WTC11 (cell line): ENCODE measurements at regions not wholly inside any gene's neighbourhood (a gene's known extent, or its start where the extent isn't known, plus 50 kb on each side); places are given as distances from the start of the nearest gene placed in this dataset.

Experiments used
- ATAC-seq: fragments of 200-7000 bp; cut with Tn5 transposase; 2 replicates; pipeline ENCODE4 v1.10.0; 2021; ENCODE audit warnings: mild to moderate bottlenecking, moderate library complexity
- CTCF ChIA-PET: fragments of 300-600 bp; sonication (Branson Sonifier 250); formaldehyde crosslinking; loops from one replicate; lab custom pipeline; 2021; ENCODE audit warnings: antibody characterized with exemption; lab: Charles Lee
- POLR2A ChIA-PET: fragments of 350-600 bp; sonication (Branson Sonifier 250); formaldehyde crosslinking; loops from one replicate; lab custom pipeline; 2021; ENCODE audit warnings: antibody characterized with exemption; lab: Charles Lee
- DNase-seq: peaks from one replicate; pipeline ENCODE4 v3.0.0; 2021; ENCODE audit warnings: low spot score
- H3K27ac Mint-ChIP-seq: 2 replicates; pipeline ENCODE4 v1.8.0; 2021; ENCODE audit warnings: mixed read lengths
- H3K27me3 Mint-ChIP-seq: 2 replicates; pipeline ENCODE4 v1.8.0; 2021; ENCODE audit warnings: low read depth, mild to moderate bottlenecking, moderate library complexity, mixed read lengths
- H3K36me3 Mint-ChIP-seq: 2 replicates; pipeline ENCODE4 v1.8.0; 2021; ENCODE audit warnings: mixed read lengths
- H3K4me1 Mint-ChIP-seq: 2 replicates; pipeline ENCODE4 v1.8.0; 2022; ENCODE audit warnings: mixed read lengths
- H3K4me3 Mint-ChIP-seq: 2 replicates; pipeline ENCODE4 v1.8.0; 2021; ENCODE audit warnings: mild to moderate bottlenecking, moderate library complexity, mixed read lengths
- H3K9me3 Mint-ChIP-seq: 2 replicates; pipeline ENCODE4 v1.8.0; 2021; ENCODE audit warnings: mixed read lengths
- FOXJ3 ChIP-seq: sonication (generic); formaldehyde crosslinking; IDR thresholded peaks from 2 replicates; pipeline ENCODE4 v1.9.0; 2021; ENCODE audit warnings: missing genetic modification reagents, mild to moderate bottlenecking, borderline replicate concordance
- FOXK1 ChIP-seq: sonication (generic); formaldehyde crosslinking; IDR thresholded peaks from 2 replicates; pipeline ENCODE4 v1.8.0; 2022; ENCODE audit warnings: mild to moderate bottlenecking, moderate library complexity, missing genetic modification reagents
- GABPB1 ChIP-seq: sonication (generic); formaldehyde crosslinking; IDR thresholded peaks from 2 replicates; pipeline ENCODE4 v1.8.1; 2023; ENCODE audit warnings: mild to moderate bottlenecking, missing genetic modification reagents
- IRF2 ChIP-seq: sonication (generic); formaldehyde crosslinking; IDR thresholded peaks from 2 replicates; pipeline ENCODE4 v1.8.0; 2022; ENCODE audit warnings: low read depth, missing genetic modification reagents, borderline replicate concordance
- SMAD4 ChIP-seq: sonication (generic); formaldehyde crosslinking; IDR thresholded peaks from 2 replicates; pipeline ENCODE4 v1.8.0; 2022; ENCODE audit warnings: mild to moderate bottlenecking, missing genetic modification reagents
- TEAD1 ChIP-seq: sonication (generic); formaldehyde crosslinking; IDR thresholded peaks from 2 replicates; pipeline ENCODE4 v1.8.0; 2022; ENCODE audit warnings: mild to moderate bottlenecking, missing genetic modification reagents
- ZNF121 ChIP-seq: sonication (generic); formaldehyde crosslinking; IDR thresholded peaks from 2 replicates; pipeline ENCODE4 v1.8.0; 2023; ENCODE audit warnings: missing genetic modification reagents
- ZNF138 ChIP-seq: sonication (generic); formaldehyde crosslinking; conservative IDR thresholded peaks from 2 replicates; pipeline ENCODE4 v1.8.1; 2022; ENCODE audit warnings: mild to moderate bottlenecking, moderate library complexity, missing genetic modification reagents
- ZNF396 ChIP-seq: fragments of 250-450 bp; sonication (Bioruptor Pico); IDR thresholded peaks from 2 replicates; pipeline ENCODE4 v1.8.0; 2021; ENCODE audit warnings: mild to moderate bottlenecking, moderate library complexity, borderline replicate concordance
- TF ChIP-seq, protein P1 (sequence below): sonication (generic); formaldehyde crosslinking; IDR thresholded peaks from 2 replicates; pipeline ENCODE4 v1.8.0; 2023; ENCODE audit warnings: missing genetic modification reagents
- TF ChIP-seq, protein P2 (sequence below): sonication (generic); formaldehyde crosslinking; IDR thresholded peaks from 2 replicates; pipeline ENCODE4 v1.8.1; 2023; ENCODE audit warnings: mild to moderate bottlenecking, missing genetic modification reagents
- TF ChIP-seq, protein P3 (sequence below): fragments of 250-450 bp; sonication (Bioruptor Pico); IDR thresholded peaks from 2 replicates; pipeline ENCODE4 v1.9.0; 2021; ENCODE audit warnings: mild to moderate bottlenecking
- TF ChIP-seq, protein P4 (sequence below): sonication (generic); formaldehyde crosslinking; IDR thresholded peaks from 2 replicates; pipeline ENCODE4 v1.8.0; 2022; ENCODE audit warnings: mild to moderate bottlenecking, missing genetic modification reagents
- TF ChIP-seq, protein P5 (sequence below): sonication (generic); formaldehyde crosslinking; IDR thresholded peaks from 2 replicates; pipeline ENCODE4 v1.8.1; 2023; ENCODE audit warnings: mild to moderate bottlenecking, moderate library complexity, missing genetic modification reagents
- TF ChIP-seq, protein P6 (sequence below): fragments of 250-450 bp; sonication (Bioruptor Pico); IDR thresholded peaks from 2 replicates; pipeline ENCODE4 v1.9.0; 2021; ENCODE audit warnings: mild to moderate bottlenecking, borderline replicate concordance

DNA sequence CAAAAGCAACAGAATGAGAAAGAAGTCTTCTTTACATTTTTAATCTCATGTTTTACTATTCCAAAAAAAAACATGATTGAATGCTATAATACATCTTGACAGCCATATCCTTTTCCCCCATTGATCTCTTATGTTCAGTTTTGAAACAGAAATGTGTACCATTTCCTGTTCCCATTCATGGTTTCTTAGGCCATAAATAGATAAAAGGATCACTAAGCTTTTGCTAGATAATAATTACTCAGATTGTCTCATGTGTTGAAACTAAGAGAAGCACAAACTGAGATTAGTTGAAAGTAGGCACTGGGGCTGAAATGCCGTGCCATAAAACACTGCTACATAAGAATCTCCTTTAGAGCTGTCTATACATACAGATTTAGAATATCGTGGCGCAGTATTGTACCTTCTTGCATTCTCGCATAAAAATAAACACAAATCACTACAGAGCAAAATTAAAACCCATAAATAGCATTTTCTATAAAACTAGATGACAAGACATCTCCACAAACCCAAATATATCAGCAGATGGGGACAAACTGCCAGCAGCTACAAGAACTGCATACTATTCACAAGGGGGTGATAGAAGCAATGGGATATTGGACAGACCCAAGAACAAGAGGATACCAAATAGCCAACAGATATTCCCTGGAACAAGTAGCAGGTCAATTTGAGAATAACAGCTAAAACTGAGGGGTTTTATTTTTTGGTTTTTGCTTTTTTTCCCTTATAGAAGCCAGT is 405.3 kb upstream of the PRMT6 start:
- CTCF ChIA-PET = no interaction called here
- no peak overlapping the region for H3K27ac Mint-ChIP-seq

DNA sequence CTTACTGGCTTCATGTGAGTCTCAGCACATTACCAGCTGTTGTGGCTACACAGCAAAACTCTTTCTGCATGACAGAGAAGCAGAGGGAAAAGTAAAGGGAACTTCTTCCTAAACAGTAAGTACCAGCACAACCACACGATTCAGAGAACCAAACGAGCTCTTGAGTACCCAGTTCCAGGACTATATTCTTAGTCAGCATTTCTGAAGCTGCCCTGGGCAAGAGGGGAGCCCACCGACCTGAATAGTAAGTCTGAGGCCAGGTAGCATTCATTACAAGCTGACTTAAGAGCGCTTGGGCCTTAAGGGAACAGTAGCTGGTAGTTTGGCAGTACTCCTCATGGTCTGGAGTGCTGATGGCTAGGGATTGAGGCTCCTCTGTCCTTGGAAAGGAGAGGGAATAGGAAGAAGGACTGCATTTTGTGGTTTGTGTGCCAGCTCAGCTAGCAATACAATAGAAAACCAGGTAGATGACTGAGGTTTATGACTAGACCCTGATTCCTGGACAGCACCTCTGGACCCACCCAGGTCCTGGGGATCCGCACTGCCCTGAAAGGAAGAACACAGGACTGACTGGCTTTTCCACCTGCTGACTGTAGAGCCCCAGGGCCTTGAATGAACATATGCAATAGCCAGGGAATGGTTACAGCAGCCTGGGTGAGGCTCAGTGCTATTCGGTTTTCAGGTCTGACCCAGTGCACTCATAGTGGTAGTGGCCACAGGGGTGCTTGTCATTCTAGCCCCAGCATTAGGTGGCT is 396.8 kb upstream of the PRMT6 start:
- Mint-ChIP-seq H3K36me3 (peaks cover 35% of the 10 kb centered on the region), H3K9me3 (peaks cover 69% of the 10 kb centered on the region), H3K27ac (no peak overlapping the region), H3K4me3 (no peak overlapping the region), H3K4me1 (no peaks in the 10 kb centered on the region), H3K27me3 (no peaks in the 10 kb centered on the region)
- TF ChIP-seq ZNF121 (CRISPR knock-in tag) = no peak
- TF ChIP-seq, protein P1, sequence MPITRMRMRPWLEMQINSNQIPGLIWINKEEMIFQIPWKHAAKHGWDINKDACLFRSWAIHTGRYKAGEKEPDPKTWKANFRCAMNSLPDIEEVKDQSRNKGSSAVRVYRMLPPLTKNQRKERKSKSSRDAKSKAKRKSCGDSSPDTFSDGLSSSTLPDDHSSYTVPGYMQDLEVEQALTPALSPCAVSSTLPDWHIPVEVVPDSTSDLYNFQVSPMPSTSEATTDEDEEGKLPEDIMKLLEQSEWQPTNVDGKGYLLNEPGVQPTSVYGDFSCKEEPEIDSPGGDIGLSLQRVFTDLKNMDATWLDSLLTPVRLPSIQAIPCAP (CRISPR knock-in tag) = no peak
- no peak for TF ChIP-seq FOXJ3
- TF ChIP-seq, protein P2, sequence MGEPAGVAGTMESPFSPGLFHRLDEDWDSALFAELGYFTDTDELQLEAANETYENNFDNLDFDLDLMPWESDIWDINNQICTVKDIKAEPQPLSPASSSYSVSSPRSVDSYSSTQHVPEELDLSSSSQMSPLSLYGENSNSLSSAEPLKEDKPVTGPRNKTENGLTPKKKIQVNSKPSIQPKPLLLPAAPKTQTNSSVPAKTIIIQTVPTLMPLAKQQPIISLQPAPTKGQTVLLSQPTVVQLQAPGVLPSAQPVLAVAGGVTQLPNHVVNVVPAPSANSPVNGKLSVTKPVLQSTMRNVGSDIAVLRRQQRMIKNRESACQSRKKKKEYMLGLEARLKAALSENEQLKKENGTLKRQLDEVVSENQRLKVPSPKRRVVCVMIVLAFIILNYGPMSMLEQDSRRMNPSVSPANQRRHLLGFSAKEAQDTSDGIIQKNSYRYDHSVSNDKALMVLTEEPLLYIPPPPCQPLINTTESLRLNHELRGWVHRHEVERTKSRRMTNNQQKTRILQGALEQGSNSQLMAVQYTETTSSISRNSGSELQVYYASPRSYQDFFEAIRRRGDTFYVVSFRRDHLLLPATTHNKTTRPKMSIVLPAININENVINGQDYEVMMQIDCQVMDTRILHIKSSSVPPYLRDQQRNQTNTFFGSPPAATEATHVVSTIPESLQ (CRISPR knock-in tag) = no peak
- TF ChIP-seq, protein P3, sequence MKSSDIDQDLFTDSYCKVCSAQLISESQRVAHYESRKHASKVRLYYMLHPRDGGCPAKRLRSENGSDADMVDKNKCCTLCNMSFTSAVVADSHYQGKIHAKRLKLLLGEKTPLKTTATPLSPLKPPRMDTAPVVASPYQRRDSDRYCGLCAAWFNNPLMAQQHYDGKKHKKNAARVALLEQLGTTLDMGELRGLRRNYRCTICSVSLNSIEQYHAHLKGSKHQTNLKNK (CRISPR knock-in tag) = no peak
- no peak for TF ChIP-seq TEAD1 (CRISPR knock-in tag)
- TF ChIP-seq, protein P4, sequence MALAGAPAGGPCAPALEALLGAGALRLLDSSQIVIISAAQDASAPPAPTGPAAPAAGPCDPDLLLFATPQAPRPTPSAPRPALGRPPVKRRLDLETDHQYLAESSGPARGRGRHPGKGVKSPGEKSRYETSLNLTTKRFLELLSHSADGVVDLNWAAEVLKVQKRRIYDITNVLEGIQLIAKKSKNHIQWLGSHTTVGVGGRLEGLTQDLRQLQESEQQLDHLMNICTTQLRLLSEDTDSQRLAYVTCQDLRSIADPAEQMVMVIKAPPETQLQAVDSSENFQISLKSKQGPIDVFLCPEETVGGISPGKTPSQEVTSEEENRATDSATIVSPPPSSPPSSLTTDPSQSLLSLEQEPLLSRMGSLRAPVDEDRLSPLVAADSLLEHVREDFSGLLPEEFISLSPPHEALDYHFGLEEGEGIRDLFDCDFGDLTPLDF (CRISPR knock-in tag) = no peak
- TF ChIP-seq, protein P5, sequence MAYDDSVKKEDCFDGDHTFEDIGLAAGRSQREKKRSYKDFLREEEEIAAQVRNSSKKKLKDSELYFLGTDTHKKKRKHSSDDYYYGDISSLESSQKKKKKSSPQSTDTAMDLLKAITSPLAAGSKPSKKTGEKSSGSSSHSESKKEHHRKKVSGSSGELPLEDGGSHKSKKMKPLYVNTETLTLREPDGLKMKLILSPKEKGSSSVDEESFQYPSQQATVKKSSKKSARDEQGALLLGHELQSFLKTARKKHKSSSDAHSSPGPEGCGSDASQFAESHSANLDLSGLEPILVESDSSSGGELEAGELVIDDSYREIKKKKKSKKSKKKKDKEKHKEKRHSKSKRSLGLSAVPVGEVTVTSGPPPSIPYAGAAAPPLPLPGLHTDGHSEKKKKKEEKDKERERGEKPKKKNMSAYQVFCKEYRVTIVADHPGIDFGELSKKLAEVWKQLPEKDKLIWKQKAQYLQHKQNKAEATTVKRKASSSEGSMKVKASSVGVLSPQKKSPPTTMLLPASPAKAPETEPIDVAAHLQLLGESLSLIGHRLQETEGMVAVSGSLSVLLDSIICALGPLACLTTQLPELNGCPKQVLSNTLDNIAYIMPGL (CRISPR knock-in tag) = no peak
- TF ChIP-seq FOXK1 = no peak
- TF ChIP-seq GABPB1 = no peak
- TF ChIP-seq IRF2 (CRISPR knock-in tag) = no peak
- TF ChIP-seq SMAD4 (CRISPR knock-in tag) = no peak
- TF ChIP-seq ZNF138 (CRISPR knock-in tag) = no peak
- TF ChIP-seq, protein P6, sequence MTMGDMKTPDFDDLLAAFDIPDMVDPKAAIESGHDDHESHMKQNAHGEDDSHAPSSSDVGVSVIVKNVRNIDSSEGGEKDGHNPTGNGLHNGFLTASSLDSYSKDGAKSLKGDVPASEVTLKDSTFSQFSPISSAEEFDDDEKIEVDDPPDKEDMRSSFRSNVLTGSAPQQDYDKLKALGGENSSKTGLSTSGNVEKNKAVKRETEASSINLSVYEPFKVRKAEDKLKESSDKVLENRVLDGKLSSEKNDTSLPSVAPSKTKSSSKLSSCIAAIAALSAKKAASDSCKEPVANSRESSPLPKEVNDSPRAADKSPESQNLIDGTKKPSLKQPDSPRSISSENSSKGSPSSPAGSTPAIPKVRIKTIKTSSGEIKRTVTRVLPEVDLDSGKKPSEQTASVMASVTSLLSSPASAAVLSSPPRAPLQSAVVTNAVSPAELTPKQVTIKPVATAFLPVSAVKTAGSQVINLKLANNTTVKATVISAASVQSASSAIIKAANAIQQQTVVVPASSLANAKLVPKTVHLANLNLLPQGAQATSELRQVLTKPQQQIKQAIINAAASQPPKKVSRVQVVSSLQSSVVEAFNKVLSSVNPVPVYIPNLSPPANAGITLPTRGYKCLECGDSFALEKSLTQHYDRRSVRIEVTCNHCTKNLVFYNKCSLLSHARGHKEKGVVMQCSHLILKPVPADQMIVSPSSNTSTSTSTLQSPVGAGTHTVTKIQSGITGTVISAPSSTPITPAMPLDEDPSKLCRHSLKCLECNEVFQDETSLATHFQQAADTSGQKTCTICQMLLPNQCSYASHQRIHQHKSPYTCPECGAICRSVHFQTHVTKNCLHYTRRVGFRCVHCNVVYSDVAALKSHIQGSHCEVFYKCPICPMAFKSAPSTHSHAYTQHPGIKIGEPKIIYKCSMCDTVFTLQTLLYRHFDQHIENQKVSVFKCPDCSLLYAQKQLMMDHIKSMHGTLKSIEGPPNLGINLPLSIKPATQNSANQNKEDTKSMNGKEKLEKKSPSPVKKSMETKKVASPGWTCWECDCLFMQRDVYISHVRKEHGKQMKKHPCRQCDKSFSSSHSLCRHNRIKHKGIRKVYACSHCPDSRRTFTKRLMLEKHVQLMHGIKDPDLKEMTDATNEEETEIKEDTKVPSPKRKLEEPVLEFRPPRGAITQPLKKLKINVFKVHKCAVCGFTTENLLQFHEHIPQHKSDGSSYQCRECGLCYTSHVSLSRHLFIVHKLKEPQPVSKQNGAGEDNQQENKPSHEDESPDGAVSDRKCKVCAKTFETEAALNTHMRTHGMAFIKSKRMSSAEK (CRISPR knock-in tag) = no peak
- CTCF ChIA-PET = no interaction called here
- no peak for ATAC-seq
- DNase-seq = no peak
- POLR2A ChIA-PET = no interaction called here

More for the DNA sequence above, 405.3 kb upstream of the PRMT6 start:
- POLR2A ChIA-PET = no interaction called here
- H3K9me3 Mint-ChIP-seq = peaks cover 28% of the 10 kb centered on the region
- H3K4me3 Mint-ChIP-seq = no peak overlapping the region
- DNase-seq (no peak), ATAC-seq (no peak)
- H3K4me1 Mint-ChIP-seq = no peaks in the 10 kb centered on the region
- no peaks in the 10 kb centered on the region for H3K27me3 Mint-ChIP-seq
- no peak for TF ChIP-seq ZNF396 (CRISPR knock-in tag)
- peaks cover 4% of the 10 kb centered on the region; the same call in 1 of the 2 replicates for H3K36me3 Mint-ChIP-seq
